GM12878 (cell line): ENCODE measurements at regions not wholly inside any gene's neighbourhood (a gene's known extent, or its start where the extent isn't known, plus 50 kb on each side); places are given as distances from the start of the nearest gene placed in this dataset.

ENCODE experiments used
- ATAC-seq: fragments of 200-7000 bp; cut with Tn5 transposase; 3 replicates; pipeline ENCODE4 v1.9.1; 2020; ENCODE audit warnings: mild to moderate bottlenecking, moderate library complexity
- BruUV-seq: library from RNA; stranded (reverse); fragments of 400-500 nt; replicated peaks from 2 replicates; lab custom pipeline; 2021; lab: Mats Ljungman, UMichigan
- CTCF ChIA-PET: fragments of 300-600 bp; sonication (Branson Sonifier 250); formaldehyde crosslinking; extraction: SDS; loops from one replicate; lab custom pipeline; 2021; ENCODE audit warnings: inconsistent platforms; lab: Yijun Ruan, JAX
- POLR2A ChIA-PET: fragments of 350-600 bp; formaldehyde crosslinking; extraction: SDS; loops from one replicate; lab custom pipeline; 2021; ENCODE audit warnings: inconsistent platforms; lab: Charles Lee
- RAD21 ChIA-PET: fragments of 300-600 bp; sonication (Branson Sonifier 250); formaldehyde crosslinking; loops from one replicate; lab custom pipeline; 2023; ENCODE audit warnings: antibody characterized with exemption; ENCODE audit not compliant: unreplicated experiment; lab: Charles Lee
- SMC1A ChIA-PET: fragments of 300-600 bp; sonication (Branson Sonifier 250); formaldehyde crosslinking; loops from one replicate; lab custom pipeline; 2023; ENCODE audit not compliant: unreplicated experiment, uncharacterized antibody; lab: Charles Lee
- DNase-seq: peaks from one replicate; pipeline ENCODE4 v3.0.0-alpha.2; 2011; ENCODE audit warnings: low read depth, low spot score
- FAIRE-seq: peaks from 3 replicates; lab custom pipeline; 2011; peaks lifted over from hg19 to GRCh38; lab: Jason Lieb, UNC
- H2AFZ ChIP-seq: 2 replicates; pipeline ENCODE4 v1.6.0; 2011; ENCODE audit warnings: low read depth, low read length, control low read depth; ENCODE audit not compliant: control insufficient read depth
- H3K27ac ChIP-seq: 2 replicates; pipeline ENCODE4 v1.5.1; 2011; ENCODE audit warnings: control low read depth; ENCODE audit not compliant: control insufficient read depth, insufficient read depth
- H3K27me3 ChIP-seq, 2 experiments: replicated peaks in 1 of 2; 2 replicates each; pipeline versions ENCODE4 v1.6.0 to v1.6.1; 2011; ENCODE audit warnings: low read length in 1 of 2; ENCODE audit not compliant: control insufficient read depth in 2 of 2, insufficient read depth in 2 of 2
- H3K36me3 ChIP-seq, 2 experiments: 2 replicates each; pipeline ENCODE4 v1.5.1; 2011; ENCODE audit warnings: low read length in 1 of 2; ENCODE audit not compliant: control insufficient read depth in 2 of 2, insufficient read depth in 2 of 2
- H3K4me1 ChIP-seq: 2 replicates; pipeline ENCODE4 v1.6.1; 2011; ENCODE audit warnings: mild to moderate bottlenecking, low read length, moderate library complexity, mixed read lengths; ENCODE audit not compliant: control insufficient read depth, insufficient read depth
- H3K4me2 ChIP-seq: 2 replicates; pipeline ENCODE4 v1.6.0; 2011; ENCODE audit warnings: control low read depth; ENCODE audit not compliant: control insufficient read depth, insufficient read depth
- H3K4me3 ChIP-seq: fragments of 200-600 bp; sonication (generic); 2 replicates; pipeline ENCODE4 v1.5.1; 2016
- H3K79me2 ChIP-seq: 2 replicates; pipeline ENCODE4 v1.6.0; 2011; ENCODE audit warnings: low read length; ENCODE audit not compliant: control insufficient read depth, insufficient read depth
- H3K9ac ChIP-seq: 2 replicates; pipeline ENCODE4 v1.8.0; 2011; ENCODE audit warnings: low read length, control low read depth, mixed read lengths; ENCODE audit not compliant: control insufficient read depth, insufficient read depth
- H3K9me3 ChIP-seq: replicated peaks from 3 replicates; pipeline ENCODE4 v1.5.1; 2011; ENCODE audit warnings: mild to moderate bottlenecking, low read length; ENCODE audit not compliant: control insufficient read depth, insufficient read depth
- H4K20me1 ChIP-seq: 2 replicates; pipeline ENCODE4 v1.6.0; 2011; ENCODE audit not compliant: control insufficient read depth, insufficient read depth
- ATF2 ChIP-seq: IDR thresholded peaks from 2 replicates; pipeline ENCODE4 v1.6.1; 2012; ENCODE audit warnings: low read length, inconsistent platforms
- BACH1 ChIP-seq: fragments of 450-650 bp; IDR thresholded peaks from 2 replicates; pipeline ENCODE4 v1.6.1; 2017; ENCODE audit warnings: mild to moderate bottlenecking, borderline replicate concordance
- BCLAF1 ChIP-seq: fragments of 450-650 bp; IDR thresholded peaks from 2 replicates; pipeline ENCODE4 v1.6.1; 2017; ENCODE audit warnings: antibody characterized with exemption, mild to moderate bottlenecking, moderate library complexity
- BHLHE40 ChIP-seq, 2 experiments: fragments of 450-650 bp in 1 of 2; IDR thresholded peaks; 2 replicates each; pipeline ENCODE4 v1.6.1; 2011 to 2017; ENCODE audit warnings: low read depth in 2 of 2, borderline replicate concordance in 1 of 2, improper control_type of control experiment in 1 of 2, low read length in 1 of 2, mild to moderate bottlenecking in 1 of 2
- EP300 ChIP-seq, 2 experiments: fragments of 150-350 bp in 1 of 2; IDR thresholded peaks; 2 replicates each; pipeline ENCODE4 v1.6.1; 2011 to 2012; ENCODE audit warnings: low read depth in 2 of 2, low read length in 2 of 2, borderline replicate concordance in 1 of 2, improper control_type of control experiment in 1 of 2, inconsistent platforms in 1 of 2; ENCODE audit not compliant: control insufficient read depth in 1 of 2
- ESRRA ChIP-seq: IDR thresholded peaks from 2 replicates; pipeline ENCODE4 v1.6.1; 2012; ENCODE audit warnings: mild to moderate bottlenecking, low read length, improper control_type of control experiment
- EZH2 ChIP-seq: IDR thresholded peaks from 2 replicates; pipeline ENCODE4 v1.6.1; 2012; ENCODE audit warnings: low read depth, mild to moderate bottlenecking, control low read depth, inconsistent platforms, low read length, borderline replicate concordance; ENCODE audit not compliant: control insufficient read depth
- MTA3 ChIP-seq: IDR thresholded peaks from 2 replicates; pipeline ENCODE4 v1.6.1; 2012; ENCODE audit warnings: low read length, inconsistent platforms, borderline replicate concordance
- POU2F2 ChIP-seq: IDR thresholded peaks from 3 replicates; pipeline ENCODE4 v1.6.1; 2011; ENCODE audit warnings: low read depth, mild to moderate bottlenecking, low read length, borderline replicate concordance
- RELB ChIP-seq: fragments of 450-650 bp; IDR thresholded peaks from 2 replicates; pipeline ENCODE4 v1.6.1; 2017; ENCODE audit warnings: low read depth, mild to moderate bottlenecking, moderate library complexity
- SREBF1 ChIP-seq: IDR thresholded peaks from 2 replicates; pipeline ENCODE4 v1.6.1; 2012; ENCODE audit warnings: mild to moderate bottlenecking, low read length
- YY1 ChIP-seq: IDR thresholded peaks from 2 replicates; pipeline ENCODE4 v1.6.1; 2011; ENCODE audit warnings: low read depth, mild to moderate bottlenecking, low read length
- ZNF622 ChIP-seq: fragments of 450-650 bp; IDR thresholded peaks from 2 replicates; pipeline ENCODE4 v1.6.1; 2017; ENCODE audit warnings: mild to moderate bottlenecking, inconsistent platforms
- ZNF687 ChIP-seq: fragments of 450-650 bp; IDR thresholded peaks from 2 replicates; pipeline ENCODE4 v1.6.1; 2017; ENCODE audit warnings: mild to moderate bottlenecking, moderate library complexity
- ZZZ3 ChIP-seq: IDR thresholded peaks from 2 replicates; pipeline ENCODE4 v1.6.1; 2011; ENCODE audit warnings: low read depth; ENCODE audit not compliant: control insufficient read depth, insufficient read length
- WGBS: methylation state at CpG from one replicate; pipeline ENCODE4 v1.1.6; 2016; ENCODE audit warnings: low lambda C conversion rate; ENCODE audit not compliant: insufficient replicate concordance, insufficient coverage; ENCODE audit errors: missing lambda C conversion rate; 5-methylcytosine and 5-hydroxymethylcytosine counted together
- in situ Hi-C: fragments of 300-500 bp; cut with MboI; formaldehyde crosslinking; loops from 9 replicates; pipeline ENCODE4 v1.14.3; 2018; ENCODE audit warnings: mixed read lengths
- intact Hi-C: fragments of 100-400 bp; cut with micrococcal nuclease; formaldehyde crosslinking; loops from one replicate; pipeline ENCODE4 v1.14.2; 2022; ENCODE audit not compliant: unreplicated experiment

- WGBS = 32% methylated on average over 4 of the region's 4 CpGs
- no peaks in the 10 kb centered on the region for H3K79me2 ChIP-seq
- DNase-seq (no peak), FAIRE-seq (no peak), ATAC-seq (no peak)
- TF ChIP-seq ZZZ3 = no peak
- TF ChIP-seq YY1 = no peak
- TF ChIP-seq ATF2 = no peak
- no peak for TF ChIP-seq SREBF1
- no peak for TF ChIP-seq EP300 (IDR thresholded peaks at IDR 0.05; ENCODE audit: borderline replicate concordance in 1 of 2, control insufficient read depth in 1 of 2, low read depth in 2 of 2, low read length in 2 of 2)
- no peak for TF ChIP-seq RELB
- TF ChIP-seq EZH2 = no peak
- TF ChIP-seq POU2F2 = no peak
- TF ChIP-seq ESRRA = no peak
- TF ChIP-seq BCLAF1 = no peak
- no peak for TF ChIP-seq BHLHE40 (IDR thresholded peaks at IDR 0.05; ENCODE audit: borderline replicate concordance in 1 of 2, low read depth in 2 of 2, low read length in 1 of 2)
- TF ChIP-seq BACH1 = no peak
- no peak for TF ChIP-seq ZNF622
- TF ChIP-seq ZNF687 = no peak
- no peak for TF ChIP-seq MTA3
- no TSS peak for BruUV-seq
- H3K4me3 ChIP-seq = no peak overlapping the region
- intact Hi-C loops (no loop called here), in situ Hi-C loops (no loop called here)
- H3K27me3 ChIP-seq = no peaks in the 10 kb centered on the region
- ChIA-PET POLR2A (no interaction called here), CTCF (no interaction called here), RAD21 (no interaction called here), SMC1A (no interaction called here)
- H3K27ac ChIP-seq = no peak overlapping the region
- H4K20me1 ChIP-seq = no peaks in the 10 kb centered on the region
- H3K9ac ChIP-seq = no peak overlapping the region
- H3K4me2 ChIP-seq = no peak overlapping the region
- H3K4me1 ChIP-seq = no peaks in the 10 kb centered on the region
- H2AFZ ChIP-seq = no peak overlapping the region
- no peaks in the 10 kb centered on the region for H3K36me3 ChIP-seq
- H3K9me3 ChIP-seq = peaks cover 1% of the 10 kb centered on the region; the same call in 2 of the 3 replicates
Measured at GRCh38 chr11:70900540-70900939, 351.8 kb downstream of the SHANK2 start.
